GM13977 (cell line): ENCODE measurements at regions not wholly inside any gene's neighbourhood (a gene's known extent, or its start where the extent isn't known, plus 50 kb on each side); places are given as distances from the start of the nearest gene placed in this dataset.
"Not testable (repeated sequence)": the region's sequence is repeated elsewhere in the genome, so short reads cannot be mapped to it uniquely, and the experiment has no call there.

Experiments
- DNase-seq: peaks from one replicate; pipeline ENCODE4 v3.0.0; 2012; ENCODE audit warnings: low spot score
- in situ Hi-C: fragments of 300-500 bp; cut with MboI; formaldehyde crosslinking; loops from one replicate; pipeline ENCODE4 v1.12.0; 2022; ENCODE audit warnings: low sequenced_read_pairs, low pct_unique_long_range_greater_than_20kb, mixed read lengths, inconsistent platforms; ENCODE audit not compliant: unreplicated experiment
- TF ChIP-seq, protein P1 (sequence below): IDR thresholded peaks from 2 replicates; pipeline ENCODE4 v1.5.1; 2012; ENCODE audit warnings: mild to moderate bottlenecking, control low read depth; ENCODE audit not compliant: insufficient read depth; ENCODE audit errors: extremely low read depth, missing control alignments

DNA sequence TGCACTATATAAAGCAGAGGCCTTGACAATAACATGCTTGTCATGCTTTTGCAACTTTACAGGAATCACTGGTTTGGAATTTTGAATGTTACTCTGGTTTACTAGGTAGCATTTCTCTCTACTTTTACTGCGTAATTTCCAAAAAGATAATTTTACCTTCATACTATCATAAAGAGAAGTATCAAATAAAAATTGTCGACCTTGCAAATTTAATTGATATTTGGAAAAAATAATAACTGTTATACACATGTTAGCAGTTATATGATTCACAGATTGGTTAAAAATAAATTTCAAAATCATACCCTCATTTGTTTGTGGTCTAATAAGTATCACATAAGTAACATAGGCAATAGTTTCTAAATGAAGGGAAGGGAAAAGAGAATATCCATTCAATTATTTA lies 228.5 kb upstream of the CACNA2D1 start:
- no peak for DNase-seq
- in situ Hi-C loops, result no loop called here
- TF ChIP-seq, protein P1, sequence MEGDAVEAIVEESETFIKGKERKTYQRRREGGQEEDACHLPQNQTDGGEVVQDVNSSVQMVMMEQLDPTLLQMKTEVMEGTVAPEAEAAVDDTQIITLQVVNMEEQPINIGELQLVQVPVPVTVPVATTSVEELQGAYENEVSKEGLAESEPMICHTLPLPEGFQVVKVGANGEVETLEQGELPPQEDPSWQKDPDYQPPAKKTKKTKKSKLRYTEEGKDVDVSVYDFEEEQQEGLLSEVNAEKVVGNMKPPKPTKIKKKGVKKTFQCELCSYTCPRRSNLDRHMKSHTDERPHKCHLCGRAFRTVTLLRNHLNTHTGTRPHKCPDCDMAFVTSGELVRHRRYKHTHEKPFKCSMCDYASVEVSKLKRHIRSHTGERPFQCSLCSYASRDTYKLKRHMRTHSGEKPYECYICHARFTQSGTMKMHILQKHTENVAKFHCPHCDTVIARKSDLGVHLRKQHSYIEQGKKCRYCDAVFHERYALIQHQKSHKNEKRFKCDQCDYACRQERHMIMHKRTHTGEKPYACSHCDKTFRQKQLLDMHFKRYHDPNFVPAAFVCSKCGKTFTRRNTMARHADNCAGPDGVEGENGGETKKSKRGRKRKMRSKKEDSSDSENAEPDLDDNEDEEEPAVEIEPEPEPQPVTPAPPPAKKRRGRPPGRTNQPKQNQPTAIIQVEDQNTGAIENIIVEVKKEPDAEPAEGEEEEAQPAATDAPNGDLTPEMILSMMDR, result no peak

GRCh38 chr7:82669141-82669540 lies 225.6 kb upstream of the CACNA2D1 start:
- in situ Hi-C loops, result no loop called here
- TF ChIP-seq, protein P1, result no peak

DNA sequence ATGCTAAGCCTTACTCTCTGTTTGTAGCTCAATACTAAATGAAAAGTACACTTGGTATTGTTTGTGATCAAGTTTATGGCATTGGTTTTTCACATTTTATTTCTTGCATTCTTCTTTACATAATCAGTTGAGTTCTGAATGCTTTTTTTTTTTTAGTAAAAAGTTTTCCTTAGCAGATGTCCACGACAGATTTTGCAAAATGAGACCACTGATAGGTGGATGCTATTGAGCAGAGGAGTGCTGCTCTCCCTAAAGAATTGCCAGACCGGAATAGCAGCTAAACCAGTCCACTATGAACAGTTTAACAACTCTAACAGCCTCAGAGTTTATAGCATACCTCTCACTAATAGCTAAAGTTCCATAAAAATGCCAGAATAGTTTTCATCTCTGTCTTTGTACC lies 225.1 kb upstream of the CACNA2D1 start:
- TF ChIP-seq, protein P1, result no peak
- in situ Hi-C loops, result no loop called here
- no peak for DNase-seq

More at GRCh38 chr7:82669141-82669540, 225.6 kb upstream of the CACNA2D1 start:
- DNase-seq, result no peak

GRCh38 chr7:82665966-82666507 lies 222.5 kb upstream of the CACNA2D1 start:
- TF ChIP-seq, protein P1, result no peak
- DNase-seq, result no peak
- in situ Hi-C loops, result no loop called here

GRCh38 chr7:82655965-82656364 lies 212.4 kb upstream of the CACNA2D1 start:
- TF ChIP-seq, protein P1, result no peak
- in situ Hi-C loops, result no loop called here
- DNase-seq, result no peak

GRCh38 chr7:82650095-82650494 lies 206.5 kb upstream of the CACNA2D1 start:
- DNase-seq, in situ Hi-C loops: not testable (repeated sequence)

GRCh38 chr7:82633592-82633991 lies 190.0 kb upstream of the CACNA2D1 start:
- no peak for DNase-seq
- in situ Hi-C loops, result no loop called here
- TF ChIP-seq, protein P1, result no peak
